ENCODE measurements at regions not wholly inside any gene's neighbourhood (a gene's known extent, or its start where the extent isn't known, plus 50 kb on each side); places are given as distances from the start of the nearest gene placed in this dataset.

GRCh38 chr7:22618528-22618927 lies 108.5 kb upstream of the IL6 start:
- H3K27me3 ChIP-seq, result no peaks in the 10 kb centered on the region
- no peaks in the 10 kb centered on the region for H3K4me1 ChIP-seq (ENCODE audit: low read depth)
- DNase-seq (ENCODE audit: low read depth in 1 of 2, low spot score in 1 of 2), result no peak
- TF ChIP-seq CTCF (IDR thresholded peaks at IDR 0.05; ENCODE audit: low read depth, low read length), result no peak
- no peaks in the 10 kb centered on the region for H3K36me3 ChIP-seq
- no peak overlapping the region for H3K27ac ChIP-seq
- H3K9me3 ChIP-seq (ENCODE audit: low read depth), result no peaks in the 10 kb centered on the region
- no peak overlapping the region for H3K4me3 ChIP-seq

- no peaks in the 10 kb centered on the region for H3K4me1 ChIP-seq (ENCODE audit: low read depth)
These were observed 109.8 kb upstream of the IL6 start for GRCh38 chr7:22617166-22617565.

GRCh38 chr7:22613496-22613895 lies 113.5 kb upstream of the IL6 start:
- no peak overlapping the region for H3K27ac ChIP-seq
- TF ChIP-seq CTCF (IDR thresholded peaks at IDR 0.05; ENCODE audit: low read depth, low read length), result no peak
- H3K27me3 ChIP-seq, result no peaks in the 10 kb centered on the region
- DNase-seq (ENCODE audit: low read depth in 1 of 2, low spot score in 1 of 2), result no peak
- no peak overlapping the region for H3K4me3 ChIP-seq
- H3K4me1 ChIP-seq (ENCODE audit: low read depth), result no peaks in the 10 kb centered on the region
- no peaks in the 10 kb centered on the region for H3K9me3 ChIP-seq (ENCODE audit: low read depth)
- H3K36me3 ChIP-seq, result no peaks in the 10 kb centered on the region

More at GRCh38 chr7:22617166-22617565, 109.8 kb upstream of the IL6 start:
- Histone ChIP-seq H3K9me3 (ENCODE audit: low read depth) (no peaks in the 10 kb centered on the region), H3K36me3 (no peaks in the 10 kb centered on the region), H3K27ac (no peak overlapping the region), H3K27me3 (no peaks in the 10 kb centered on the region), H3K4me3 (no peak overlapping the region)
- DNase-seq (ENCODE audit: low read depth in 1 of 2, low spot score in 1 of 2), result no peak
- no peak for TF ChIP-seq CTCF (IDR thresholded peaks at IDR 0.05; ENCODE audit: low read depth, low read length)

GRCh38 chr7:22612776-22613175 lies 112.8 kb upstream of the STEAP1B start:
- TF ChIP-seq CTCF (IDR thresholded peaks at IDR 0.05; ENCODE audit: low read depth, low read length), result no peak

GRCh38 chr7:22611758-22612079 lies 111.7 kb upstream of the STEAP1B start:
- no peak for TF ChIP-seq CTCF (IDR thresholded peaks at IDR 0.05; ENCODE audit: low read depth, low read length)
- H3K4me1 ChIP-seq (ENCODE audit: low read depth), result no peaks in the 10 kb centered on the region
- no peak overlapping the region for H3K4me3 ChIP-seq
- H3K27ac ChIP-seq, result no peak overlapping the region
- DNase-seq (ENCODE audit: low read depth in 1 of 2, low spot score in 1 of 2), result no peak
- no peaks in the 10 kb centered on the region for H3K27me3 ChIP-seq
- H3K36me3 ChIP-seq, result no peaks in the 10 kb centered on the region
- no peaks in the 10 kb centered on the region for H3K9me3 ChIP-seq (ENCODE audit: low read depth)

More at GRCh38 chr7:22612776-22613175, 112.8 kb upstream of the STEAP1B start:
- H3K9me3 ChIP-seq (ENCODE audit: low read depth), result no peaks in the 10 kb centered on the region
- no peak for DNase-seq (ENCODE audit: low read depth in 1 of 2, low spot score in 1 of 2)
- H3K27me3 ChIP-seq, result no peaks in the 10 kb centered on the region
- no peak overlapping the region for H3K4me3 ChIP-seq
- no peak overlapping the region for H3K27ac ChIP-seq
- no peaks in the 10 kb centered on the region for H3K4me1 ChIP-seq (ENCODE audit: low read depth)
- H3K36me3 ChIP-seq, result no peaks in the 10 kb centered on the region
